ENCODE measurements at regions not wholly inside any gene's neighbourhood (a gene's known extent, or its start where the extent isn't known, plus 50 kb on each side); places are given as distances from the start of the nearest gene placed in this dataset.

DNA sequence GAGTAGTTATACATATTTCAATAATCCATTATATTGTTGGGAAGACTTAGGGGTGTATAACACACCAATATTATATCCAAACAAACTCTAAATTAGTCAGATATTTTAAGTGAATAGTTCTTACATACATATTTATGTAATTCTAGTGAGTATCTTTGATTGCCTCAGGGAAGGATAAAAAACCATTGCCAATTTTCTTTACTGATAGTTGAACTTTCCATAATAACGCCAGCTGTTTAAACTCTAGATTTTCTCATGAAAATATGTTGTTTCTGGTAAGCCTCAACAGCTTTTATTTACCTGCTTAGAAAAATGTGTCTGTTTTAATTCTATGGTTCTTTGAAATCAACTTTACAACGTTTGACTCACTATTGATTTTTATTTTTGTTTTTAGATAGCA lies 959.6 kb upstream of the NOVA1 start:
- TF ChIP-seq CTCF (IDR thresholded peaks at IDR 0.05; ENCODE audit: borderline replicate concordance, insufficient read depth, low read depth, low read length), result no peak
- H3K4me3 ChIP-seq (ENCODE audit: low read depth, low read length), result no peak overlapping the region

- TF ChIP-seq CTCF (IDR thresholded peaks at IDR 0.05; ENCODE audit: borderline replicate concordance, insufficient read depth, low read depth, low read length), result no peak
- H3K4me3 ChIP-seq (ENCODE audit: low read depth, low read length), result no peak overlapping the region
These were observed 962.0 kb upstream of the NOVA1 start for GRCh38 chr14:27559848-27560247.

DNA sequence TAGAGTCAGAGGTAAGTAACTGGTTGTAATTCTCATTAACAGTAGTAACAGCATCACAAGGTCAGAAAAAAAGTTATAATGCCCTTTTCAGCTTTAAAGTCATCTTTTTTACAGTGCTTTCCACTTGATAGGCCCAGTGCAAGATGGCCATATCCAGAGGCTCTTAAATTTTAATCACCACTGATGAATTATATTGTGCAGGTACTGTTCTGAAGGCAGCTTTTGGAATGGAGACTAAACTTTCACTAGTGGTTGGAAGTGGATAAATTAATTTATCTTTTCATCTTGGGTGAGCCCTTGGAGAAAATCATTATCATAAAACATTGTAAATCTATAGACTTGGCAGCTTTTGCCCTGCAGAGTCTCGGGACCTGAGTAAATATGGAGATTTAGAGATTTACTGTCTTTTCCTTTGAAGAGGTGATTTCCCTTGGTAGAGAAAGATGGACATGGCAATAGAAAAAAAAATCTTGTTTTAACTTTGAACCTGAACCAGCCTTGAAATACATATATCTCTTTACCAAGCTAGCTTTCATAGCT lies 969.1 kb upstream of the NOVA1 start:
- TF ChIP-seq CTCF (IDR thresholded peaks at IDR 0.05; ENCODE audit: borderline replicate concordance, insufficient read depth, low read depth, low read length), result no peak
- H3K4me3 ChIP-seq (ENCODE audit: low read depth, low read length), result no peak overlapping the region

- TF ChIP-seq CTCF (IDR thresholded peaks at IDR 0.05; ENCODE audit: borderline replicate concordance, insufficient read depth, low read depth, low read length), result no peak
- no peak overlapping the region for H3K4me3 ChIP-seq (ENCODE audit: low read depth, low read length)
These were observed 975.2 kb upstream of the NOVA1 start for GRCh38 chr14:27573018-27573417.

DNA sequence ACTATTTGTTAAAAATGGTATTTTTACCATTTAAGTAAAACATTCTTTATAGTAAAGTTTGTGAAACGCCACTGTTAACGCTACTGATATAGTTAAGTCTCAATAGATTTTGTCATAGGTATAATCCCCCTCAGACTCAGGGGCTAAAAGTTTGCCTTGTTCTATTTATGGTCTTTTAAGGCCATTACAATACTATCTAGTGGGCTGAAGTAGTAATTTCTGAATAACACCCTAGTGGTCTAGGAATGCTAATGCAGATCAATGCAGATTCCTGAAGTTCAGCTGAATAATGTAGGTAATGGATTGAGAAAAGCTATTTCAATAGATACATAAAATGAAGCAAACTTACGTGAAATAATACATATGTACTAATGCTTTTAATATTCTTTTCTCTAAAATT lies 989.3 kb upstream of the NOVA1 start:
- TF ChIP-seq CTCF (IDR thresholded peaks at IDR 0.05; ENCODE audit: borderline replicate concordance, insufficient read depth, low read depth, low read length), result no peak
- H3K4me3 ChIP-seq (ENCODE audit: low read depth, low read length), result no peak overlapping the region

- TF ChIP-seq CTCF (IDR thresholded peaks at IDR 0.05; ENCODE audit: borderline replicate concordance, insufficient read depth, low read depth, low read length), result no peak
- H3K4me3 ChIP-seq (ENCODE audit: low read depth, low read length), result no peak overlapping the region
These were observed 1007.4 kb upstream of the NOVA1 start for GRCh38 chr14:27605282-27605681.

- no peak for TF ChIP-seq CTCF (IDR thresholded peaks at IDR 0.05; ENCODE audit: borderline replicate concordance, insufficient read depth, low read depth, low read length)
- no peak overlapping the region for H3K4me3 ChIP-seq (ENCODE audit: low read depth, low read length)
These were observed 1010.5 kb upstream of the NOVA1 start for GRCh38 chr14:27608377-27608776.

Data from GM12875 (cell line).